ENCODE measurements at regions not wholly inside any gene's neighbourhood (a gene's known extent, or its start where the extent isn't known, plus 50 kb on each side); places are given as distances from the start of the nearest gene placed in this dataset.
"Not testable (repeated sequence)": the region's sequence is repeated elsewhere in the genome, so short reads cannot be mapped to it uniquely, and the experiment has no call there.

- Histone ChIP-seq H3K79me2 (ENCODE audit: control insufficient read depth, insufficient read depth, low read length) (no peaks in the 10 kb centered on the region), H3K27ac (ENCODE audit: extremely low read depth, low read depth, low read length) (no peak overlapping the region), H3K9me1 (ENCODE audit: control insufficient read depth, insufficient read depth, low read length) (no peaks in the 10 kb centered on the region), H3K4me1 (replicated peaks in 1 of 2; ENCODE audit: control insufficient read depth in 2 of 2, insufficient read depth in 2 of 2, low read length in 2 of 2) (no peaks in the 10 kb centered on the region), H3K27me3 (ENCODE audit: control insufficient read depth in 2 of 2, insufficient read depth in 2 of 2, low read length in 2 of 2) (no peaks in the 10 kb centered on the region), H3K4me2 (ENCODE audit: insufficient read depth, low read length) (no peak overlapping the region), H3K4me3 (no peak overlapping the region), H4K20me1 (replicated peaks; ENCODE audit: control insufficient read depth, insufficient read depth, low read length) (no peaks in the 10 kb centered on the region), H3K9me3 (replicated peaks; ENCODE audit: control insufficient read depth, insufficient read depth, low read depth, low read length) (no peaks in the 10 kb centered on the region), H3K36me3 (ENCODE audit: control insufficient read depth, insufficient read depth, low read length) (no peaks in the 10 kb centered on the region), H3K9ac (ENCODE audit: insufficient read depth in 1 of 2, low read depth in 2 of 2, low read length in 2 of 2) (no peak overlapping the region), H2AFZ (ENCODE audit: low read depth, low read length) (no peak overlapping the region)
- ATAC-seq: no peak
- POLR2A ChIA-PET: no interaction called here
- no peak for TF ChIP-seq ZEB2 (IDR thresholded peaks at IDR 0.05)
- no peak for TF ChIP-seq HBP1 (CRISPR knock-in tag; IDR thresholded peaks at IDR 0.05)
- TF ChIP-seq HMGN3 (IDR thresholded peaks at IDR 0.05; ENCODE audit: borderline replicate concordance, extremely low read depth, insufficient read length, low read depth, low read length): no peak
- TF ChIP-seq ZFP91 (CRISPR knock-in tag; IDR thresholded peaks at IDR 0.05): no peak
- no peak for TF ChIP-seq RB1 (IDR thresholded peaks at IDR 0.05; ENCODE audit: low read depth)
- no peak for TF ChIP-seq ZNF655 (CRISPR knock-in tag; IDR thresholded peaks at IDR 0.05)
- no peak for FAIRE-seq
- 2% methylated on average over 5 of the region's 5 CpGs for WGBS (ENCODE audit: insufficient coverage, low coverage, missing lambda C conversion rate)
- intact Hi-C loops (cut with micrococcal nuclease) (no loop called here), in situ Hi-C loops (cut with MboI) (no loop called here)
- CTCF ChIA-PET (ENCODE audit: low intra/inter-chr PET ratio): no interaction called here
- DNase-seq (ENCODE audit: extremely low read depth in 1 of 4, low spot score in 3 of 4): no peak
- no TSS peak for BruUV-seq (replicated peaks)
Observed at GRCh38 chr3:82627733-82628132, 866.3 kb upstream of the GBE1 start.

- H3K27me3 ChIP-seq (ENCODE audit: control insufficient read depth in 2 of 2, insufficient read depth in 2 of 2, low read length in 2 of 2); DNase-seq (ENCODE audit: extremely low read depth in 1 of 4, low spot score in 3 of 4); H3K4me1 ChIP-seq (replicated peaks in 1 of 2; ENCODE audit: control insufficient read depth in 2 of 2, insufficient read depth in 2 of 2, low read length in 2 of 2); H3K79me2 ChIP-seq (ENCODE audit: control insufficient read depth, insufficient read depth, low read length); CTCF ChIA-PET (ENCODE audit: low intra/inter-chr PET ratio); BruUV-seq (replicated peaks); H3K4me3 ChIP-seq; H3K36me3 ChIP-seq (ENCODE audit: control insufficient read depth, insufficient read depth, low read length); H3K9me3 ChIP-seq (replicated peaks; ENCODE audit: control insufficient read depth, insufficient read depth, low read depth, low read length); H3K27ac ChIP-seq (ENCODE audit: extremely low read depth, low read depth, low read length); in situ Hi-C loops (cut with MboI); H3K9me1 ChIP-seq (ENCODE audit: control insufficient read depth, insufficient read depth, low read length); H3K9ac ChIP-seq (ENCODE audit: insufficient read depth in 1 of 2, low read depth in 2 of 2, low read length in 2 of 2); ATAC-seq; FAIRE-seq; intact Hi-C loops (cut with micrococcal nuclease); H4K20me1 ChIP-seq (replicated peaks; ENCODE audit: control insufficient read depth, insufficient read depth, low read length); POLR2A ChIA-PET; H3K4me2 ChIP-seq (ENCODE audit: insufficient read depth, low read length); H2AFZ ChIP-seq (ENCODE audit: low read depth, low read length): not testable (repeated sequence)
- 0% methylated on average over 3 of the region's 3 CpGs for WGBS (ENCODE audit: insufficient coverage, low coverage, missing lambda C conversion rate)
Observed at GRCh38 chr3:82620744-82621143, 859.3 kb upstream of the GBE1 start.
